ENCODE measurements at regions not wholly inside any gene's neighbourhood (a gene's known extent, or its start where the extent isn't known, plus 50 kb on each side); places are given as distances from the start of the nearest gene placed in this dataset.

DNA sequence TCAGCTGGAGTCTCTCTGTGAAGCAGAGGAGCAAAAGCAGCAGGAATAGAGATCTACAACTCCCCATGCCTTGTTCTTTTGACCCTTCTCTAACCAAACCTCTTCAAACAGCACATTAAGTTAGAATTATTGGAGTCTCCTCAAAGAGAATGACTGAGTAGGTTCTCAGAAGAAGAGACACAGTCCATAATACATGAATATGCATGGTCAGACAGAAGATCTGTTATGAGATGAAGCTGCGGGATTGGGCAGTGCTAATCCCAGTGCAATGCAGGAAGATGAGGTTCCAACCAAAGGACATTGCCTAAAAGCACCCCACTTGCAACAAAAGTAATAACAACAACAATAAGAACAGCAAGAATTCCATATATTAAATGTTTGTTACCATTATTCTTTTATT lies 887.9 kb upstream of the TENM4 start:
- H3K18ac ChIP-seq (ENCODE audit: insufficient read length, low read depth, low read length): no peak overlapping the region
- no peaks in the 10 kb centered on the region for H3K79me1 ChIP-seq (ENCODE audit: insufficient read depth, low read depth, low read length, poor library complexity, severe bottlenecking)
- H2BK12ac ChIP-seq (ENCODE audit: insufficient read length, low read depth, low read length): no peak overlapping the region
- peaks cover 10% of the 10 kb centered on the region for H3K4me1 ChIP-seq (ENCODE audit: insufficient read depth, low read length)
- H3K27ac ChIP-seq (ENCODE audit: insufficient read length, low read depth, low read length): no peak overlapping the region
- Mint-ChIP-seq H3K4me3 (no peak overlapping the region), H3K27ac (peak overlapping the region in 2 of 3 experiments; percentile 34 to 59; a peak in 1 of 7 replicates), H3K4me1 (peaks cover 25 to 30% of the 10 kb centered on the region in 2 experiments), H3K36me3 (ENCODE audit: insufficient read depth in 1 of 3, low read depth in 3 of 3) (peaks cover 0 to 1% (median 0%) of the 10 kb centered on the region in 3 experiments; a peak in 1 of 7 replicates), H3K27me3 (ENCODE audit: low read depth) (no peaks in the 10 kb centered on the region), H3K9me3 (no peaks in the 10 kb centered on the region; a peak in 1 of 5 replicates)
- H2BK5ac ChIP-seq (ENCODE audit: insufficient read length, low read length): no peak overlapping the region
- no peak overlapping the region for H3K4me2 ChIP-seq (ENCODE audit: insufficient read depth, insufficient read length, low read length)
- no peaks in the 10 kb centered on the region for H4K20me1 ChIP-seq (ENCODE audit: control insufficient read depth, insufficient read depth, insufficient read length)
- no peak overlapping the region for H3T11ph ChIP-seq (ENCODE audit: low read length)
- H3K14ac ChIP-seq (ENCODE audit: insufficient read depth, low read length): no peak overlapping the region
- no peaks in the 10 kb centered on the region for H3K9me3 ChIP-seq (ENCODE audit: control insufficient read depth, low read depth, low read length)
- H4K91ac ChIP-seq (ENCODE audit: insufficient read length, low read depth, low read length): no peak overlapping the region
- H4K5ac ChIP-seq (ENCODE audit: insufficient read length, low read depth, low read length): no peak overlapping the region
- no peak overlapping the region for H3K9ac ChIP-seq (ENCODE audit: extremely low read depth, insufficient read length, low read length)
- no CpG with 5 or more reads among the region's 1 CpG for WGBS (ENCODE audit: extremely low coverage, insufficient read length, low lambda C conversion rate)
- H3K4ac ChIP-seq (ENCODE audit: low read depth, low read length): no peak overlapping the region
- H2BK120ac ChIP-seq (ENCODE audit: low read depth, low read length, poor library complexity, severe bottlenecking): no peak overlapping the region
- no peak overlapping the region for H3K56ac ChIP-seq (ENCODE audit: insufficient read length, low read depth, low read length)
- H2BK15ac ChIP-seq (ENCODE audit: low read depth, low read length): no peak overlapping the region
- no peak overlapping the region for H4K8ac ChIP-seq (replicated peaks; ENCODE audit: insufficient read length, low read depth, low read length)
- H3K23me2 ChIP-seq (ENCODE audit: insufficient read length, low read depth, low read length, poor library complexity, severe bottlenecking): no peaks in the 10 kb centered on the region
- no peaks in the 10 kb centered on the region for H3K79me2 ChIP-seq (ENCODE audit: insufficient read depth, low read length)
- H3K27me3 ChIP-seq (ENCODE audit: insufficient read depth, low read length): no peaks in the 10 kb centered on the region
- DNase-seq: no peak
- no peak overlapping the region for H2AK5ac ChIP-seq (ENCODE audit: insufficient read length, low read length)
- no peak for TF ChIP-seq CTCF (conservative IDR thresholded peaks at IDR 0.05)
- H3K23ac ChIP-seq (ENCODE audit: insufficient read length, low read depth, low read length): no peak overlapping the region
- no peak overlapping the region for H2AFZ ChIP-seq (ENCODE audit: low read length)
- no peak overlapping the region for H2BK20ac ChIP-seq (ENCODE audit: low read depth, low read length, poor library complexity, severe bottlenecking)

All from H9 (cell line).